SH-SY5Y (cell line): ENCODE measurements at regions not wholly inside any gene's neighbourhood (a gene's known extent, or its start where the extent isn't known, plus 50 kb on each side); places are given as distances from the start of the nearest gene placed in this dataset.

Source experiments
- GATA2 ChIP-seq: IDR thresholded peaks from 2 replicates; pipeline ENCODE4 v1.6.1; 2011; ENCODE audit warnings: mild to moderate bottlenecking, low read depth, low read length
- GATA3 ChIP-seq: IDR thresholded peaks from 2 replicates; pipeline ENCODE4 v1.6.1; 2011; ENCODE audit warnings: low read depth, mild to moderate bottlenecking, low read length, moderate library complexity

- TF ChIP-seq GATA3 (no peak), GATA2 (no peak)
These were observed 64.8 kb upstream of the NUP160 start for GRCh38 chr11:47912843-47913437.
